CD4-positive, alpha-beta T cell (primary cell): ENCODE measurements at regions not wholly inside any gene's neighbourhood (a gene's known extent, or its start where the extent isn't known, plus 50 kb on each side); places are given as distances from the start of the nearest gene placed in this dataset.

Source experiments
- ATAC-seq: fragments of 200-7000 bp; cut with Tn5 transposase; one replicate; pipeline ENCODE4 v1.10.0; 2022; ENCODE audit warnings: mild to moderate bottlenecking; ENCODE audit not compliant: poor library complexity
- CTCF ChIA-PET: fragments of 350-600 bp; sonication (Branson Sonifier 250); formaldehyde crosslinking; loops from one replicate; lab custom pipeline; 2021; ENCODE audit warnings: antibody characterized with exemption, inconsistent platforms; lab: Charles Lee
- POLR2A ChIA-PET: fragments of 350-600 bp; sonication (Branson Sonifier 250); formaldehyde crosslinking; loops from one replicate; lab custom pipeline; 2021; ENCODE audit warnings: antibody characterized with exemption, inconsistent platforms; lab: Charles Lee
- DNase-seq, 14 experiments: peaks; one replicate each; pipeline ENCODE4 v3.0.0-alpha.2; 2013 to 2020; ENCODE audit warnings: mixed read lengths in 2 of 14
- H3K27ac ChIP-seq, 2 donors: one replicate each; pipeline versions ENCODE4 v1.5.1 to v1.7.0; 2013; ENCODE audit warnings: low read length in 2 of 2, low read depth in 1 of 2, mild to moderate bottlenecking in 1 of 2
- H3K27me3 ChIP-seq, 2 experiments: 1 replicate in 1 of 2; 2 replicates in 1 of 2; pipeline versions ENCODE4 v1.6.1 to v1.7.0; 2013; ENCODE audit warnings: low read length in 2 of 2, control low read depth in 1 of 2, mild to moderate bottlenecking in 1 of 2, moderate library complexity in 1 of 2; ENCODE audit not compliant: insufficient read depth in 2 of 2, control insufficient read depth in 1 of 2
- H3K36me3 ChIP-seq: one replicate; pipeline ENCODE4 v1.6.1; 2013; ENCODE audit warnings: low read length, control low read depth; ENCODE audit not compliant: insufficient read depth
- H3K4me1 ChIP-seq: one replicate; pipeline ENCODE4 v1.6.1; 2013; ENCODE audit warnings: low read length, control low read depth; ENCODE audit not compliant: insufficient read depth
- H3K4me3 ChIP-seq: one replicate; pipeline ENCODE4 v1.5.1; 2013; ENCODE audit warnings: mild to moderate bottlenecking, low read length, moderate library complexity
- H3K9me3 ChIP-seq, 2 experiments: 1 replicate in 1 of 2; 2 replicates in 1 of 2; pipeline versions ENCODE4 v1.6.1 to v1.7.0; 2013; ENCODE audit warnings: low read length in 2 of 2, mild to moderate bottlenecking in 2 of 2, control low read depth in 1 of 2, moderate library complexity in 1 of 2; ENCODE audit not compliant: control insufficient read depth in 1 of 2, insufficient read depth in 1 of 2
- H3K27ac Mint-ChIP-seq: one replicate; pipeline ENCODE4 v1.8.0; 2020; ENCODE audit warnings: mixed read lengths
- H3K27me3 Mint-ChIP-seq: one replicate; pipeline ENCODE4 v1.8.0; 2021; ENCODE audit warnings: mixed read lengths
- H3K36me3 Mint-ChIP-seq: one replicate; pipeline ENCODE4 v1.8.0; 2021; ENCODE audit warnings: low read depth, mixed read lengths
- H3K4me1 Mint-ChIP-seq: one replicate; pipeline ENCODE4 v1.8.0; 2021; ENCODE audit warnings: low read depth, mixed read lengths
- H3K4me3 Mint-ChIP-seq: one replicate; pipeline ENCODE4 v1.8.0; 2020; ENCODE audit warnings: mild to moderate bottlenecking, mixed read lengths
- H3K9me3 Mint-ChIP-seq: one replicate; pipeline ENCODE4 v1.8.0; 2020; ENCODE audit warnings: mixed read lengths
- CTCF ChIP-seq: fragments of 200-600 bp; IDR thresholded peaks from one replicate; pipeline ENCODE4 v1.8.0; 2022; ENCODE audit warnings: antibody characterized with exemption, mild to moderate bottlenecking
- intact Hi-C, 2 experiments: fragments of 100-400 bp; cut with DNase I in 1 of 2; cut with micrococcal nuclease in 1 of 2; formaldehyde crosslinking; loops; one replicate each; pipeline versions ENCODE4 v1.15.1 to v1.9.0; 2023 to 2025; cut with DNase I, micrococcal nuclease

GRCh38 chr15:27619204-27619603 lies 479.9 kb downstream of the OCA2 start:
- Histone ChIP-seq H3K27me3 (no peaks in the 10 kb centered on the region), H3K36me3 (no peaks in the 10 kb centered on the region), H3K4me1 (no peaks in the 10 kb centered on the region), H3K9me3 (peaks cover 0 to 7% of the 10 kb centered on the region in 2 experiments), H3K27ac (no peak overlapping the region), H3K4me3 (no peak overlapping the region)
- no peaks in the 10 kb centered on the region for H3K9me3 Mint-ChIP-seq
- no peak overlapping the region for H3K27ac Mint-ChIP-seq
- intact Hi-C loops = no loop called here
- TF ChIP-seq CTCF = no peak
- H3K36me3 Mint-ChIP-seq = no peaks in the 10 kb centered on the region
- H3K4me1 Mint-ChIP-seq = no peaks in the 10 kb centered on the region
- ChIA-PET CTCF (no interaction called here), POLR2A (no interaction called here)
- no peak overlapping the region for H3K4me3 Mint-ChIP-seq
- no peaks in the 10 kb centered on the region for H3K27me3 Mint-ChIP-seq
- ATAC-seq (no peak), DNase-seq (no peak)

- DNase-seq (no peak), ATAC-seq (no peak)
- no peaks in the 10 kb centered on the region for H3K9me3 Mint-ChIP-seq
- Histone ChIP-seq H3K4me3 (no peak overlapping the region), H3K27me3 (no peaks in the 10 kb centered on the region), H3K27ac (no peak overlapping the region), H3K4me1 (no peaks in the 10 kb centered on the region), H3K36me3 (no peaks in the 10 kb centered on the region), H3K9me3 (no peaks in the 10 kb centered on the region)
- TF ChIP-seq CTCF = no peak
- no peak overlapping the region for H3K4me3 Mint-ChIP-seq
- no peaks in the 10 kb centered on the region for H3K27me3 Mint-ChIP-seq
- no peak overlapping the region for H3K27ac Mint-ChIP-seq
- no peaks in the 10 kb centered on the region for H3K4me1 Mint-ChIP-seq
- H3K36me3 Mint-ChIP-seq = no peaks in the 10 kb centered on the region
- intact Hi-C loops = no loop called here
- ChIA-PET POLR2A (no interaction called here), CTCF (no interaction called here)
Measured at GRCh38 chr15:27617013-27617412, 482.1 kb downstream of the OCA2 start.

- ChIA-PET CTCF (interaction anchor here (0.6 kb wide), 1 partner anchor 260 kb away, joined by 3 read pairs; no protein-coding TSS in a partner anchor), POLR2A (no interaction called here)
- H3K27ac Mint-ChIP-seq = no peak overlapping the region
- H3K4me3 Mint-ChIP-seq = no peak overlapping the region
- no peak for TF ChIP-seq CTCF
- H3K27ac ChIP-seq = no peak overlapping the region
- DNase-seq = no peak
- no peaks in the 10 kb centered on the region for H3K36me3 ChIP-seq
- no peak overlapping the region for H3K4me3 ChIP-seq
- no peak for ATAC-seq
- H3K9me3 ChIP-seq = peaks cover 0 to 10% of the 10 kb centered on the region in 2 experiments
- H3K4me1 ChIP-seq = no peaks in the 10 kb centered on the region
- no peaks in the 10 kb centered on the region for H3K36me3 Mint-ChIP-seq
- peaks cover 10% of the 10 kb centered on the region for H3K9me3 Mint-ChIP-seq
- H3K27me3 Mint-ChIP-seq = no peaks in the 10 kb centered on the region
- intact Hi-C loops = no loop called here
- H3K27me3 ChIP-seq = no peaks in the 10 kb centered on the region
- H3K4me1 Mint-ChIP-seq = no peaks in the 10 kb centered on the region
Measured at GRCh38 chr15:27608248-27608647, 490.9 kb downstream of the OCA2 start.
